Naive thymus-derived CD4-positive, alpha-beta T cell (primary cell): ENCODE measurements at regions not wholly inside any gene's neighbourhood (a gene's known extent, or its start where the extent isn't known, plus 50 kb on each side); places are given as distances from the start of the nearest gene placed in this dataset.
A peak's percentile ranks its signal among the peaks of the same experiment; 100 is the strongest.

Experiments
- ATAC-seq: fragments of 150-1000 bp; cut with Tn5 transposase; 2 replicates; pipeline ENCODE4 v1.10.0; 2021; ENCODE audit warnings: mild to moderate bottlenecking, moderate library complexity
- CTCF ChIA-PET: fragments of 350-600 bp; sonication (Branson Sonifier 250); formaldehyde crosslinking; loops from one replicate; lab custom pipeline; 2021; ENCODE audit warnings: antibody characterized with exemption; lab: Charles Lee
- POLR2A ChIA-PET: fragments of 350-600 bp; sonication (Branson Sonifier 250); formaldehyde crosslinking; loops from one replicate; lab custom pipeline; 2021; ENCODE audit warnings: antibody characterized with exemption, inconsistent platforms; lab: Charles Lee
- DNase-seq, 9 donors: peaks; one replicate each; pipeline versions ENCODE4 v3.0.0 to v3.0.0-alpha.2; 2020 to 2022; ENCODE audit warnings: mixed read lengths in 1 of 9
- H3K27ac ChIP-seq: one replicate; pipeline ENCODE4 v1.7.0; 2013; ENCODE audit warnings: mild to moderate bottlenecking, low read depth, low read length, moderate library complexity
- H3K27me3 ChIP-seq, 2 donors: one replicate each; pipeline ENCODE4 v1.7.0; 2013; ENCODE audit warnings: low read length in 2 of 2, mild to moderate bottlenecking in 2 of 2, moderate library complexity in 2 of 2; ENCODE audit not compliant: control insufficient read depth in 2 of 2, insufficient read depth in 2 of 2
- H3K36me3 ChIP-seq, 3 experiments: 1 replicate in 2 of 3; 2 replicates in 1 of 3; pipeline ENCODE4 v1.7.0; 2013; ENCODE audit warnings: low read length in 3 of 3, mild to moderate bottlenecking in 3 of 3, moderate library complexity in 1 of 3; ENCODE audit not compliant: insufficient read depth in 3 of 3, control insufficient read depth in 2 of 3
- H3K4me1 ChIP-seq, 2 donors: one replicate each; pipeline ENCODE4 v1.7.0; 2013; ENCODE audit warnings: low read length in 2 of 2, mild to moderate bottlenecking in 2 of 2, moderate library complexity in 1 of 2; ENCODE audit not compliant: control insufficient read depth in 2 of 2, insufficient read depth in 2 of 2
- H3K4me3 ChIP-seq: 2 replicates; pipeline ENCODE4 v1.7.0; 2013; ENCODE audit warnings: mild to moderate bottlenecking, low read length
- H3K9me3 ChIP-seq, 3 experiments: 1 replicate in 2 of 3; 2 replicates in 1 of 3; pipeline ENCODE4 v1.7.0; 2013; ENCODE audit warnings: low read length in 3 of 3; ENCODE audit not compliant: control insufficient read depth in 2 of 3
- H3K27ac Mint-ChIP-seq, 9 donors: one replicate each; pipeline ENCODE4 v1.8.0; 2020 to 2022; ENCODE audit warnings: mixed read lengths in 9 of 9, mild to moderate bottlenecking in 8 of 9, moderate library complexity in 5 of 9, inconsistent platforms in 2 of 9
- H3K27me3 Mint-ChIP-seq, 5 donors: one replicate each; pipeline ENCODE4 v1.8.0; 2021 to 2022; ENCODE audit warnings: mixed read lengths in 5 of 5, mild to moderate bottlenecking in 1 of 5
- H3K36me3 Mint-ChIP-seq, 5 donors: one replicate each; pipeline ENCODE4 v1.8.0; 2020 to 2022; ENCODE audit warnings: mixed read lengths in 5 of 5, mild to moderate bottlenecking in 3 of 5, inconsistent platforms in 1 of 5
- H3K4me1 Mint-ChIP-seq, 7 donors: one replicate each; pipeline ENCODE4 v1.8.0; 2020 to 2022; ENCODE audit warnings: mixed read lengths in 7 of 7, mild to moderate bottlenecking in 3 of 7, inconsistent platforms in 1 of 7
- H3K4me3 Mint-ChIP-seq, 10 donors: one replicate each; pipeline ENCODE4 v1.8.0; 2020 to 2022; ENCODE audit warnings: mild to moderate bottlenecking in 10 of 10, mixed read lengths in 10 of 10, moderate library complexity in 6 of 10, inconsistent platforms in 2 of 10
- H3K9me3 Mint-ChIP-seq, 11 donors: one replicate each; pipeline ENCODE4 v1.8.0; 2020 to 2022; ENCODE audit warnings: mixed read lengths in 11 of 11, mild to moderate bottlenecking in 4 of 11, inconsistent platforms in 1 of 11, moderate library complexity in 1 of 11
- intact Hi-C, 2 donors: fragments of 100-400 bp; cut with micrococcal nuclease; formaldehyde crosslinking; loops; one replicate each; pipeline ENCODE4 v1.15.1; 2023

DNA sequence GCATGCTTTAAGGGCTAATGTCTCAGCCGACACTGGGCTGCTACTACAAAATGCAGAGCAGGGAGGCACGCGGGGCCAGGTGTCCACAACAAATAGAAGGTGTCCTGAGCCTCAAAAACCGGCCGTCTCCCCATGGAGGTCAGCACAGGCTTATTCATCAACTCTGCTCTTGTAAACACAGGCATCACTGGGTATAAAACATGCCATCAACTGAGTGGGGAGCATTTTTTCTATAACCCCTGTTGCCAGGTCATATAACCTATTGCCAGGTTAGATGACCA, 271.6 kb downstream of the AUH start:
- Histone ChIP-seq H3K27me3 (no peaks in the 10 kb centered on the region), H3K27ac (no peak overlapping the region), H3K4me3 (no peak overlapping the region), H3K4me1 (no peaks in the 10 kb centered on the region), H3K9me3 (peaks cover 0 to 3% (median 0%) of the 10 kb centered on the region in 3 experiments), H3K36me3 (no peaks in the 10 kb centered on the region)
- Mint-ChIP-seq H3K9me3 (peaks cover 7 to 24% (median 13%) of the 10 kb centered on the region in 11 donors), H3K4me1 (peaks cover 0 to 52% (median 0%) of the 10 kb centered on the region in 7 donors), H3K36me3 (peaks cover 0 to 55% (median 7%) of the 10 kb centered on the region in 5 donors), H3K27ac (peak overlapping the region in 1 of 9 donors; percentile 21), H3K27me3 (peaks cover 0 to 4% (median 0%) of the 10 kb centered on the region in 5 donors), H3K4me3 (no peak overlapping the region)
- ChIA-PET POLR2A (no interaction called here), CTCF (no interaction called here)
- intact Hi-C loops: no loop called here
- ATAC-seq (no peak), DNase-seq (no peak)

DNA sequence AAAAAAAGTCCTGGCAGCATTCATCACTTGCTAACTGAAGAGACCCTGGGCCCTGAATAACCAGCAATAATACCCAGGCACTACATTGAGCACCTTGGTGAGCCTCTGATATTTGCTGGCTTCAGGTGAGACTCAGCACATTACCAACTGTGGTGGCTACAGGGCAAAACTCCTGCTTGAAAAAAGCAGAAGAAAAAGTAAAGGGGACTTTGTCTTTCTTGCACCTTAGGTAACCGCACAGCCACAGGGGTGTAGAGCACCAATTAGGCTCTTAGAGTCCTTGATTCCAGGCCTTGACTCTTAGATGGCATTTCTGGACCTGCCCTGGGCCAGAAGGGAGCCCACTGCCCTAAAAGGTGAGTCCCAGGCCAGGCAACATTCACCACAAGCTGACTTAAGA, 269.5 kb downstream of the AUH start:
- H3K4me3 ChIP-seq: no peak overlapping the region
- intact Hi-C loops: no loop called here
- DNase-seq (no peak), ATAC-seq (no peak)
- peaks cover 0 to 3% (median 0%) of the 10 kb centered on the region in 3 experiments for H3K9me3 ChIP-seq
- no peak overlapping the region for H3K27ac Mint-ChIP-seq
- peaks cover 7 to 32% (median 13%) of the 10 kb centered on the region in 11 donors for H3K9me3 Mint-ChIP-seq
- H3K36me3 ChIP-seq: no peaks in the 10 kb centered on the region
- ChIA-PET POLR2A (no interaction called here), CTCF (no interaction called here)
- H3K27ac ChIP-seq: no peak overlapping the region
- H3K4me1 ChIP-seq: no peaks in the 10 kb centered on the region
- H3K27me3 ChIP-seq: no peaks in the 10 kb centered on the region
- H3K4me1 Mint-ChIP-seq: peaks cover 0 to 40% (median 0%) of the 10 kb centered on the region in 7 donors
- peaks cover 0 to 55% (median 11%) of the 10 kb centered on the region in 5 donors for H3K36me3 Mint-ChIP-seq
- H3K27me3 Mint-ChIP-seq: peaks cover 0 to 9% (median 4%) of the 10 kb centered on the region in 5 donors
- H3K4me3 Mint-ChIP-seq: no peak overlapping the region

DNA sequence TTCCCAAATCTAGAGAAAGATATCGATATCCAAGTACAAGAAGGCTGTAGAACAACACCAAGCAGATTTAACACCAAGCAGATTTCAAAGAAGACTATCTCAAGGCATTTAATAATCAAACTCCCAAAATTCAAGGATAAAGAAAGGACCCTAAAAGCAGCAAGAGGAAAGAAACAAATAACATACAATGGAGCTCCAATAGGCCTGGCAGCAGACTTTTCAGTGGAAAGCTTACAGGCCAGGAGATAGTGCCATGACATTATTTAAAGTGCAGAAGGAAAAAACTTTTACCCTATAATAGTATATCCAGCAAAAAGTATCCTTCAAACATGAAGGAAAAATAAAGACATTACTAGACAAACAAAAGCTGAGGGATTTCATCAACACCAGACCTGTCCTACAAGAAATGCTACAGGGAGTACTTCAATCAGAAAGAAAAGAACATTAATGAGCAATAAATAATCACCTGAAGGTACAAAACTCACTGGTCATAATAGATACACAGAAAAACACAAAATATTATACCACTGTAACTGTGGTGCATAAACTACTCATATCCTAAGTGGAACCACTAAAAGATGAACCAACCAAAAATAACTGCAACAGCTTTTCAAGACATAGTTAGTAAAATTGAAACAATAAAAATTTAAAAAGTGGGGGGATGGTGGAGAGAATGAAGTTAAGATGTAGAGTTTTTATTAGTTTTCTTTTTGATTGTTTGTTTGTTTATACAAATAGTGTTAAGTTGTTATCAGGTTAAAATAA, 267.2 kb downstream of the AUH start:
- H3K9me3 ChIP-seq: peaks cover 0 to 3% (median 0%) of the 10 kb centered on the region in 3 experiments
- peaks cover under 1 to 3% of the 10 kb centered on the region in 2 donors for H3K4me1 ChIP-seq
- Mint-ChIP-seq H3K27ac (peak overlapping the region in 1 of 9 donors; percentile 6), H3K27me3 (peaks cover 0 to 9% (median 0%) of the 10 kb centered on the region in 5 donors), H3K4me1 (peaks cover 2 to 40% (median 4%) of the 10 kb centered on the region in 7 donors), H3K36me3 (peaks cover 0 to 49% (median 11%) of the 10 kb centered on the region in 5 donors), H3K9me3 (peaks cover 7 to 32% (median 13%) of the 10 kb centered on the region in 11 donors), H3K4me3 (no peak overlapping the region)
- no peak overlapping the region for H3K27ac ChIP-seq
- ChIA-PET POLR2A (no interaction called here), CTCF (no interaction called here)
- no peak overlapping the region for H3K4me3 ChIP-seq
- DNase-seq (no peak), ATAC-seq (no peak)
- H3K27me3 ChIP-seq: no peaks in the 10 kb centered on the region
- intact Hi-C loops: no loop called here
- H3K36me3 ChIP-seq: no peaks in the 10 kb centered on the region

DNA sequence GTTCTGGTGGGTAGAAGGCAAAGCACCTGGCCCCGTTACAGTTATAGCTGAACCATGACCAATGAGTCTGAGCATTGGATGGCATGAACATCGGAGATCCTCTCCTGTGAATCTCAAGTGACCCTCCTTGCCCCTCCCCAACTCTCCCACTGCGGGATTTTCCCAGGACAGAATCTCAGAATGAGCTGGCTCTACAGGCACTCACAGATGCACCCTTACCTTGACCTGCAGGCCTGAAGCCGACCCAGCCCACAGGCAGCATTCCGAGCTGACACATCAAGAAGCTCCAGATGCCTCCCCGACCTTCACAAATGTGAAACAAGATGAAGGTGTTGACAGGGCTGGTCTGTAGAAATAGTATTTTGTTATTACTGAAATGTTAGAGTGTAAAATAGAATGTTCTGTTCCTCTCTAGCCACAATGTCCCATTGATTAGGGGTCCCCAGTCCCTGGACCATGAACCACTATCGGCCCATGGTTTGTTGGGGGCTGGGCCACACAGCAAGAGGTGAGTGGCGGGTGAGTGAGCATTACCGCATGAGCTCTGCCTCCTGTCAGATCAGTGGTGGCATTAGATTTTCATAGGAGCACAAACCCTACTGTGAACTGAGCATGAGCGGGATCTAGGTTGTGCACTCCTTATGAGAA, 263.4 kb downstream of the AUH start:
- no peak overlapping the region for H3K4me3 ChIP-seq
- intact Hi-C loops: no loop called here
- Mint-ChIP-seq H3K36me3 (peaks cover 0 to 57% (median 11%) of the 10 kb centered on the region in 5 donors), H3K9me3 (peaks cover 7 to 25% (median 13%) of the 10 kb centered on the region in 11 donors), H3K27ac (peak overlapping the region in 1 of 9 donors; percentile 36), H3K4me1 (peaks cover 27 to 55% (median 36%) of the 10 kb centered on the region in 7 donors), H3K4me3 (no peak overlapping the region), H3K27me3 (peaks cover 0 to 26% (median 0%) of the 10 kb centered on the region in 5 donors)
- H3K27ac ChIP-seq: no peak overlapping the region
- ATAC-seq (no peak), DNase-seq (no peak)
- POLR2A ChIA-PET: no interaction called here
- H3K4me1 ChIP-seq: peaks cover 32 to 34% of the 10 kb centered on the region in 2 donors
- CTCF ChIA-PET: no interaction called here
- H3K9me3 ChIP-seq: peaks cover 0 to 3% (median 0%) of the 10 kb centered on the region in 3 experiments
- no peaks in the 10 kb centered on the region for H3K27me3 ChIP-seq
- no peaks in the 10 kb centered on the region for H3K36me3 ChIP-seq

DNA sequence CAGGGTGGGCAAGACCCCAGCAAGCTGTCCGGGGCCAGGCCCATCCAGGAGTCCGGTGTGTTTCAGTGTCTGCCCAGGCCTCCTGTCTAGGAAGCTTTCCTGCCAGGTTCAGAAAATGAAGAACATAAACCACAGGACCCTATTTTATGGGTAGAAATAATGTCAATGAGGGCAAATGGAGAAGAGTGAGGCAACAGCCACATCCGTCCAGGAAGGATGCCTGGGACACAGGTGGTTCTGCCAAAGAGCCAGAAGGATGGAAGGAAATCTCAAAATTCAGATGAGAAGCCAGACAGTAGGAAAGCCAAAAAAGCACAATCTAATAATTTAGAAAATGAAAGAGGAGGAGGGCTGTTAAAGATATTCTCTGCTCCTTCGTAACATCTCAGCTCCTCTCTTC, 262.3 kb downstream of the AUH start:
- Histone ChIP-seq H3K36me3 (no peaks in the 10 kb centered on the region), H3K27ac (no peak overlapping the region), H3K4me1 (peaks cover 32 to 34% of the 10 kb centered on the region in 2 donors), H3K9me3 (peaks cover 0 to under 1% (median 0%) of the 10 kb centered on the region in 3 experiments), H3K27me3 (no peaks in the 10 kb centered on the region), H3K4me3 (no peak overlapping the region)
- intact Hi-C loops: no loop called here
- H3K36me3 Mint-ChIP-seq: peaks cover 0 to 55% (median 5%) of the 10 kb centered on the region in 5 donors
- peak overlapping the region in 4 of 9 donors; percentile 43 to 89 (median 72) for H3K27ac Mint-ChIP-seq
- DNase-seq (no peak), ATAC-seq (no peak)
- ChIA-PET POLR2A (no interaction called here), CTCF (interaction anchor here (1.1 kb wide), 1 partner anchor 47 kb away, joined by 3 read pairs; no protein-coding TSS in a partner anchor)
- peaks cover 0 to 14% (median 6%) of the 10 kb centered on the region in 11 donors for H3K9me3 Mint-ChIP-seq
- peaks cover 0 to 26% (median 0%) of the 10 kb centered on the region in 5 donors for H3K27me3 Mint-ChIP-seq
- H3K4me3 Mint-ChIP-seq: peak overlapping the region in 6 of 10 donors; percentile 32 to 75 (median 58)
- H3K4me1 Mint-ChIP-seq: peaks cover 27 to 60% (median 36%) of the 10 kb centered on the region in 7 donors

DNA sequence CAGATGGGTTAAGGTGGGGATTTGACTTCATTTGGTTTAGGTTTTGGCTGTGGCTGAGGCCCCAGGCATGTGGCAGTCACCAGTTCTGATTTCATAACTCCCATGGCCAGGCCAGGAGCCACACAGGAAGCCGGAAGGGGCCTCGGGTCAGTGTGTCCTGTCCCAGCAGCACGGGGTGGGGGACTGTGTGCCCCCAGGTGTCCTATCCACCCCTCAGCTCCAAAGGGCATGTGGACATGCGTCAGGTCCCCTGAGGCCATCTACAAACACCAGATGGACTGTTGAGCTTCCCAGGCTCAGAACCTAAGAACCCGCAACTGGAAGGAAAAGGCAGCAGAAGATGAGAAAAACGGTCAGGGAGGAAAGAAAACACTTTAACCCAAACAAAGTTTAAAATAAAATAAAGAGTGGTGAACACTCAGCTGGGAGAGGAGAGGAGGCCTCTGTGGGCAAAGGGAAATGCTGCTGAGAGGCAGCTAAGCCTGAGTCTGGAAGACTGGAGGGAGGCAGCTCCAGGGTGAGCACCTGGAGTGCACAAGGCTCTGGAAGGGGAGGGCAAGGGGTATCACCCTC, 260.8 kb downstream of the AUH start:
- ATAC-seq (no peak), DNase-seq (no peak)
- H3K4me3 ChIP-seq: no peak overlapping the region
- H3K4me1 Mint-ChIP-seq: peaks cover 27 to 64% (median 36%) of the 10 kb centered on the region in 7 donors
- ChIA-PET CTCF (interaction anchor here (0.7 kb wide), 1 partner anchor 325 kb away, joined by 3 read pairs; no protein-coding TSS in a partner anchor), POLR2A (no interaction called here)
- intact Hi-C loops: loop anchor here (1.0 to 10.0 kb wide), 13 partner anchors 30 to 324 kb away; partner anchors contain the start of gene AUH (in 1 of the 2)
- peaks cover 0 to 8% (median 0%) of the 10 kb centered on the region in 11 donors for H3K9me3 Mint-ChIP-seq
- H3K27ac Mint-ChIP-seq: peak overlapping the region in 5 of 9 donors; percentile 9 to 85 (median 59)
- peaks cover 32 to 34% of the 10 kb centered on the region in 2 donors for H3K4me1 ChIP-seq
- no peaks in the 10 kb centered on the region for H3K9me3 ChIP-seq
- no peaks in the 10 kb centered on the region for H3K27me3 ChIP-seq
- no peaks in the 10 kb centered on the region for H3K36me3 ChIP-seq
- peak overlapping the region in 9 of 10 donors; percentile 3 to 75 (median 55) for H3K4me3 Mint-ChIP-seq
- peaks cover 0 to 50% (median 0%) of the 10 kb centered on the region in 5 donors for H3K36me3 Mint-ChIP-seq
- peaks cover 0 to 26% (median 0%) of the 10 kb centered on the region in 5 donors for H3K27me3 Mint-ChIP-seq
- no peak overlapping the region for H3K27ac ChIP-seq
